Panc1 (cell line): ENCODE measurements at regions not wholly inside any gene's neighbourhood (a gene's known extent, or its start where the extent isn't known, plus 50 kb on each side); places are given as distances from the start of the nearest gene placed in this dataset.

Experiments
- ATAC-seq: fragments of 200-7000 bp; cut with Tn5 transposase; 2 replicates; pipeline ENCODE4 v1.9.1; 2020; ENCODE audit warnings: mild to moderate bottlenecking, moderate library complexity
- BruUV-seq: library from RNA; stranded (reverse); fragments of 400-500 nt; replicated peaks from 2 replicates; lab custom pipeline; 2021; lab: Mats Ljungman, UMichigan
- CTCF ChIA-PET: fragments of 300-600 bp; sonication (Branson Sonifier 250); formaldehyde crosslinking; loops from one replicate; lab custom pipeline; 2022; ENCODE audit warnings: antibody characterized with exemption; lab: Charles Lee
- POLR2A ChIA-PET: fragments of 300-600 bp; sonication (Branson Sonifier 250); formaldehyde crosslinking; loops from one replicate; lab custom pipeline; 2022; ENCODE audit warnings: antibody characterized with exemption; lab: Charles Lee
- DNase-seq: peaks from one replicate; pipeline ENCODE4 v3.0.0-alpha.2; 2010; ENCODE audit warnings: low read depth, low spot score
- H3K27ac ChIP-seq: 2 replicates; pipeline ENCODE4 v1.5.1; 2011; ENCODE audit warnings: mild to moderate bottlenecking, low read length, inconsistent platforms
- H3K27me3 ChIP-seq: fragments of 200-500 bp; sonication (Bioruptor generic); 2 replicates; pipeline ENCODE4 v1.6.0; 2014; ENCODE audit warnings: low read length, inconsistent platforms; ENCODE audit not compliant: control insufficient read depth, insufficient read depth
- H3K36me3 ChIP-seq: fragments of 200-500 bp; sonication (Bioruptor generic); 2 replicates; pipeline ENCODE4 v1.5.1; 2014; ENCODE audit warnings: inconsistent platforms, mild to moderate bottlenecking, low read length, moderate library complexity; ENCODE audit not compliant: control insufficient read depth, insufficient read depth
- H3K4me1 ChIP-seq: 2 replicates; pipeline ENCODE4 v1.5.1; 2011; ENCODE audit warnings: inconsistent platforms, mild to moderate bottlenecking, low read length, moderate library complexity; ENCODE audit not compliant: control insufficient read depth, insufficient read depth
- H3K4me3 ChIP-seq, 2 experiments: 2 replicates each; pipeline ENCODE4 v1.5.1; 2011 to 2012; ENCODE audit warnings: low read depth in 2 of 2, low read length in 2 of 2, mild to moderate bottlenecking in 2 of 2, inconsistent platforms in 1 of 2, moderate library complexity in 1 of 2
- H3K9me3 ChIP-seq: fragments of 200-500 bp; sonication (Bioruptor generic); 2 replicates; pipeline ENCODE4 v1.5.1; 2014; ENCODE audit warnings: low read depth, mild to moderate bottlenecking, inconsistent platforms, low read length, moderate library complexity; ENCODE audit not compliant: control insufficient read depth, insufficient read depth
- CTCF ChIP-seq: fragments of 450-650 bp; IDR thresholded peaks from 2 replicates; pipeline ENCODE4 v1.5.1; 2017; ENCODE audit warnings: mild to moderate bottlenecking
- POLR2AphosphoS5 ChIP-seq: IDR thresholded peaks from 2 replicates; pipeline ENCODE4 v1.6.1; 2012; ENCODE audit warnings: mild to moderate bottlenecking, low read depth, low read length, moderate library complexity
- SIN3A ChIP-seq: IDR thresholded peaks from 2 replicates; pipeline ENCODE4 v1.6.1; 2012; ENCODE audit warnings: low read depth, mild to moderate bottlenecking, low read length, moderate library complexity, borderline replicate concordance; ENCODE audit not compliant: insufficient read depth
- TCF7L2 ChIP-seq: IDR thresholded peaks from 2 replicates; pipeline ENCODE4 v1.6.1; 2011; ENCODE audit warnings: mild to moderate bottlenecking, low read depth, low read length, inconsistent platforms
- in situ Hi-C: cut with HindIII; loops from 2 replicates; pipeline ENCODE4 v1.10.0; 2016; ENCODE audit warnings: low sequenced_read_pairs, low pct_unique_long_range_greater_than_20kb
- intact Hi-C: fragments of 100-400 bp; cut with micrococcal nuclease; formaldehyde crosslinking; loops from one replicate; pipeline ENCODE4 v1.10.0; 2022; ENCODE audit not compliant: unreplicated experiment
- TF ChIP-seq, protein P1 (sequence below), 2 experiments: IDR thresholded peaks; 2 replicates each; pipeline ENCODE4 v1.6.1; 2011 to 2012; ENCODE audit warnings: low read depth in 2 of 2, control low read depth in 1 of 2, low read length in 1 of 2, mild to moderate bottlenecking in 1 of 2, moderate library complexity in 1 of 2; ENCODE audit not compliant: insufficient read depth in 1 of 2

DNA sequence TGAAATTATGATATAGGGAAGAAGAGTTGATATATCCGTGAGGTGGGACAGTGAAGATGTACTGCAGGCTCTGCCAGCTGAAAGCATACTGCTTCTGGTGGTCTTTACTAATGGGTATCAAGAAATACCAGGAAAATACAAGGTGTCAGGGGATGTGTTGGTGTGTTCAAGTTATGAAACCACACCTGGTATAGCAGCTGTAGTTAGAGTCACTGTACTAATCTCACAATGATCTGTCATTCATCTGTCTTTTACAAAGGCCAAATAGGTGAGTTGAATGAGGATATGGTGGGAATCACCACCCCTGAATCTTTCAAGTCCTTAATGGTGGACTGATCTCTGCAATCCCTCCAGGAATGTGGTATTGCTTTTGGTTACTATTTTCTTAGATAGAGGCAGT is 152.7 kb downstream of the NFKBIZ start:
- intact Hi-C loops (no loop called here), in situ Hi-C loops (no loop called here)
- no peak for DNase-seq
- BruUV-seq = no TSS peak
- ATAC-seq = no peak
- H3K27me3 ChIP-seq = no peaks in the 10 kb centered on the region
- H3K9me3 ChIP-seq = no peaks in the 10 kb centered on the region
- no peaks in the 10 kb centered on the region for H3K4me1 ChIP-seq
- CTCF ChIA-PET = no interaction called here
- H3K36me3 ChIP-seq = no peaks in the 10 kb centered on the region
- no peak overlapping the region for H3K4me3 ChIP-seq
- TF ChIP-seq POLR2AphosphoS5 (no peak), SIN3A (no peak), TCF7L2 (no peak), CTCF (no peak)
- POLR2A ChIA-PET = interaction anchor here (0.7 kb wide), 1 partner anchor 17 kb away, joined by 4 read pairs; no protein-coding TSS in a partner anchor
- no peak overlapping the region for H3K27ac ChIP-seq

- TF ChIP-seq TCF7L2 = no peak
- TF ChIP-seq, protein P1, sequence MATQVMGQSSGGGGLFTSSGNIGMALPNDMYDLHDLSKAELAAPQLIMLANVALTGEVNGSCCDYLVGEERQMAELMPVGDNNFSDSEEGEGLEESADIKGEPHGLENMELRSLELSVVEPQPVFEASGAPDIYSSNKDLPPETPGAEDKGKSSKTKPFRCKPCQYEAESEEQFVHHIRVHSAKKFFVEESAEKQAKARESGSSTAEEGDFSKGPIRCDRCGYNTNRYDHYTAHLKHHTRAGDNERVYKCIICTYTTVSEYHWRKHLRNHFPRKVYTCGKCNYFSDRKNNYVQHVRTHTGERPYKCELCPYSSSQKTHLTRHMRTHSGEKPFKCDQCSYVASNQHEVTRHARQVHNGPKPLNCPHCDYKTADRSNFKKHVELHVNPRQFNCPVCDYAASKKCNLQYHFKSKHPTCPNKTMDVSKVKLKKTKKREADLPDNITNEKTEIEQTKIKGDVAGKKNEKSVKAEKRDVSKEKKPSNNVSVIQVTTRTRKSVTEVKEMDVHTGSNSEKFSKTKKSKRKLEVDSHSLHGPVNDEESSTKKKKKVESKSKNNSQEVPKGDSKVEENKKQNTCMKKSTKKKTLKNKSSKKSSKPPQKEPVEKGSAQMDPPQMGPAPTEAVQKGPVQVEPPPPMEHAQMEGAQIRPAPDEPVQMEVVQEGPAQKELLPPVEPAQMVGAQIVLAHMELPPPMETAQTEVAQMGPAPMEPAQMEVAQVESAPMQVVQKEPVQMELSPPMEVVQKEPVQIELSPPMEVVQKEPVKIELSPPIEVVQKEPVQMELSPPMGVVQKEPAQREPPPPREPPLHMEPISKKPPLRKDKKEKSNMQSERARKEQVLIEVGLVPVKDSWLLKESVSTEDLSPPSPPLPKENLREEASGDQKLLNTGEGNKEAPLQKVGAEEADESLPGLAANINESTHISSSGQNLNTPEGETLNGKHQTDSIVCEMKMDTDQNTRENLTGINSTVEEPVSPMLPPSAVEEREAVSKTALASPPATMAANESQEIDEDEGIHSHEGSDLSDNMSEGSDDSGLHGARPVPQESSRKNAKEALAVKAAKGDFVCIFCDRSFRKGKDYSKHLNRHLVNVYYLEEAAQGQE (IDR thresholded peaks at IDR 0.05; ENCODE audit: insufficient read depth in 1 of 2, low read depth in 2 of 2, low read length in 1 of 2) = no peak
- no TSS peak for BruUV-seq
- no peaks in the 10 kb centered on the region for H3K36me3 ChIP-seq
- H3K4me3 ChIP-seq = no peak overlapping the region
- CTCF ChIA-PET = no interaction called here
- H3K4me1 ChIP-seq = no peaks in the 10 kb centered on the region
- H3K27me3 ChIP-seq = no peaks in the 10 kb centered on the region
- POLR2A ChIA-PET = no interaction called here
- in situ Hi-C loops (no loop called here), intact Hi-C loops (no loop called here)
- no peaks in the 10 kb centered on the region for H3K9me3 ChIP-seq
- DNase-seq = no peak
- ATAC-seq = no peak
- no peak overlapping the region for H3K27ac ChIP-seq
Observed at GRCh38 chr3:102004561-102004960, 155.2 kb downstream of the NFKBIZ start.

DNA sequence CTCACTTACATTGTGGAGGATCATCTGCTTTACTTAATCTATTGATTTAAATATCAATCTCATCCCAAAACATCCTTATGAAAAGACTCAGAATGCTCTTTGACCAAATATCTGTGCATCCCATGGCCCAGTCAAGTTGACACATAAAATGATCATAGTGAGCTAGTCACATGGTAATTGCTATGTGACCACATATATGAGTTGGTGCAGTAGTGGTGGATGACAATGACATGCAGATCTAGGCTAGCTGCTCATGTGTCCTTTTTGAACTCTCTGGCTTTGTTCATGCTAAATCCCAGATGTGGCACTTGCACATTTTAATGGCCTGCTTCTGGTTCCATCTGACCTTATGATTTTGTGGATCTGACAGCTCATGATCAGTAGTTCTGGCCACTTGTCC is 156.2 kb downstream of the NFKBIZ start:
- no peak for ATAC-seq
- intact Hi-C loops (no loop called here), in situ Hi-C loops (no loop called here)
- CTCF ChIA-PET = no interaction called here
- Histone ChIP-seq H3K27ac (no peak overlapping the region), H3K36me3 (no peaks in the 10 kb centered on the region), H3K9me3 (no peaks in the 10 kb centered on the region), H3K4me3 (no peak overlapping the region), H3K27me3 (no peaks in the 10 kb centered on the region), H3K4me1 (no peaks in the 10 kb centered on the region)
- BruUV-seq = no TSS peak
- TF ChIP-seq TCF7L2 (no peak), SIN3A (no peak), POLR2AphosphoS5 (no peak), CTCF (no peak)
- TF ChIP-seq, protein P1 (IDR thresholded peaks at IDR 0.05; ENCODE audit: insufficient read depth in 1 of 2, low read depth in 2 of 2, low read length in 1 of 2) = no peak
- no peak for DNase-seq
- POLR2A ChIA-PET = no interaction called here
